ENCODE measurements at regions not wholly inside any gene's neighbourhood (a gene's known extent, or its start where the extent isn't known, plus 50 kb on each side); places are given as distances from the start of the nearest gene placed in this dataset.
"Not testable (repeated sequence)": the region's sequence is repeated elsewhere in the genome, so short reads cannot be mapped to it uniquely, and the experiment has no call there.

GRCh38 chr10:29815572-29815971 lies 180.8 kb upstream of the SVIL start:
- no peak for DNase-seq (ENCODE audit: low spot score)
- H3K27me3 ChIP-seq (ENCODE audit: control insufficient read depth in 3 of 3, insufficient read depth in 3 of 3, low read depth in 1 of 3, low read length in 3 of 3) = peaks cover 0 to 7% (median 0%) of the 10 kb centered on the region in 3 experiments
- no peak overlapping the region for H2AK5ac ChIP-seq (ENCODE audit: low read depth, low read length)
- no peak overlapping the region for H4K91ac ChIP-seq (ENCODE audit: low read depth, low read length, poor library complexity)
- H2BK15ac ChIP-seq (ENCODE audit: low read length) = no peak overlapping the region
- no peaks in the 10 kb centered on the region for H3K9me3 ChIP-seq (replicated peaks in 1 of 2; ENCODE audit: control insufficient read depth in 2 of 2, insufficient read depth in 1 of 2, low read depth in 1 of 2, low read length in 2 of 2)
- no peak overlapping the region for H3K27ac ChIP-seq (replicated peaks; ENCODE audit: low read length)
- no peak overlapping the region for H3K9ac ChIP-seq (ENCODE audit: low read depth, low read length, poor library complexity)
- WGBS, 2 donors (ENCODE audit: extremely low coverage in 2 of 2, insufficient read length in 2 of 2, insufficient replicate concordance in 1 of 2) = no CpG with 5 or more reads among the region's 2 CpGs
- H2BK12ac ChIP-seq (ENCODE audit: low read length) = no peak overlapping the region
- no peaks in the 10 kb centered on the region for H3K4me1 ChIP-seq (ENCODE audit: control insufficient read depth in 2 of 2, insufficient read depth in 1 of 2, low read depth in 1 of 2, low read length in 2 of 2)
- H2BK120ac ChIP-seq (ENCODE audit: low read depth, low read length) = no peak overlapping the region
- H3K79me1 ChIP-seq (ENCODE audit: low read depth, low read length) = no peaks in the 10 kb centered on the region
- no peak overlapping the region for H3K4me2 ChIP-seq (ENCODE audit: insufficient read depth, low read length, poor library complexity, severe bottlenecking)
- H3K14ac ChIP-seq (ENCODE audit: low read length) = no peak overlapping the region
- H3K36me3 ChIP-seq (replicated peaks in 1 of 2; ENCODE audit: control insufficient read depth in 2 of 2, insufficient read depth in 2 of 2, low read length in 2 of 2) = no peaks in the 10 kb centered on the region
- no peak overlapping the region for H3K18ac ChIP-seq (ENCODE audit: low read length)
- H3K4me3 ChIP-seq (ENCODE audit: low read length in 2 of 2) = no peak overlapping the region
- H3K23ac ChIP-seq (ENCODE audit: low read depth, low read length, poor library complexity) = no peak overlapping the region
- no peak overlapping the region for H3K4ac ChIP-seq (ENCODE audit: low read length)
- no peak overlapping the region for H4K8ac ChIP-seq (ENCODE audit: low read depth, low read length)
- no peak overlapping the region for H2AFZ ChIP-seq (ENCODE audit: low read length)
- no peak overlapping the region for H2BK5ac ChIP-seq (ENCODE audit: low read length)

GRCh38 chr10:29811751-29812427 lies 177.1 kb upstream of the SVIL start:
- no CpG with 5 or more reads among the region's 5 CpGs for whole genome bisulfite sequencing, 2 donors (ENCODE audit: extremely low coverage in 2 of 2, insufficient read length in 2 of 2, insufficient replicate concordance in 1 of 2)
- no peak overlapping the region for H3K27ac ChIP-seq (replicated peaks; ENCODE audit: low read length)
- no peak overlapping the region for H2BK120ac ChIP-seq (ENCODE audit: low read depth, low read length)
- no peak overlapping the region for H4K91ac ChIP-seq (ENCODE audit: low read depth, low read length, poor library complexity)
- H3K4ac ChIP-seq (ENCODE audit: low read length) = no peak overlapping the region
- DNase-seq (ENCODE audit: low spot score) = no peak
- no peak overlapping the region for H2AK5ac ChIP-seq (ENCODE audit: low read depth, low read length)
- no peak overlapping the region for H3K4me2 ChIP-seq (ENCODE audit: insufficient read depth, low read length, poor library complexity, severe bottlenecking)
- no peak overlapping the region for H3K4me3 ChIP-seq (ENCODE audit: low read length in 2 of 2)
- H3K18ac ChIP-seq (ENCODE audit: low read length) = no peak overlapping the region
- H3K9me3 ChIP-seq (replicated peaks in 1 of 2; ENCODE audit: control insufficient read depth in 2 of 2, insufficient read depth in 1 of 2, low read depth in 1 of 2, low read length in 2 of 2) = no peaks in the 10 kb centered on the region
- no peaks in the 10 kb centered on the region for H3K36me3 ChIP-seq (replicated peaks in 1 of 2; ENCODE audit: control insufficient read depth in 2 of 2, insufficient read depth in 2 of 2, low read length in 2 of 2)
- no peaks in the 10 kb centered on the region for H3K4me1 ChIP-seq (ENCODE audit: control insufficient read depth in 2 of 2, insufficient read depth in 1 of 2, low read depth in 1 of 2, low read length in 2 of 2)
- H3K23ac ChIP-seq (ENCODE audit: low read depth, low read length, poor library complexity) = no peak overlapping the region
- no peak overlapping the region for H3K9ac ChIP-seq (ENCODE audit: low read depth, low read length, poor library complexity)
- no peak overlapping the region for H2AFZ ChIP-seq (ENCODE audit: low read length)
- H2BK15ac ChIP-seq (ENCODE audit: low read length) = no peak overlapping the region
- no peak overlapping the region for H4K8ac ChIP-seq (ENCODE audit: low read depth, low read length)
- H2BK5ac ChIP-seq (ENCODE audit: low read length) = no peak overlapping the region
- peaks cover 0 to 7% (median 0%) of the 10 kb centered on the region in 3 experiments for H3K27me3 ChIP-seq (ENCODE audit: control insufficient read depth in 3 of 3, insufficient read depth in 3 of 3, low read depth in 1 of 3, low read length in 3 of 3)
- H3K14ac ChIP-seq (ENCODE audit: low read length) = no peak overlapping the region
- no peak overlapping the region for H2BK12ac ChIP-seq (ENCODE audit: low read length)
- no peaks in the 10 kb centered on the region for H3K79me1 ChIP-seq (ENCODE audit: low read depth, low read length)

GRCh38 chr10:29810816-29811215 lies 176.0 kb upstream of the SVIL start:
- no peak for DNase-seq (ENCODE audit: low spot score)
- no peak overlapping the region for H3K4me3 ChIP-seq (ENCODE audit: low read length in 2 of 2)

GRCh38 chr10:29810231-29810630 lies 175.5 kb upstream of the SVIL start:
- not testable (repeated sequence) for H3K4me2 ChIP-seq (ENCODE audit: insufficient read depth, low read length, poor library complexity, severe bottlenecking); H3K4ac ChIP-seq (ENCODE audit: low read length); H2BK120ac ChIP-seq (ENCODE audit: low read depth, low read length); H3K27me3 ChIP-seq (ENCODE audit: control insufficient read depth in 3 of 3, insufficient read depth in 3 of 3, low read depth in 1 of 3, low read length in 3 of 3); H3K79me1 ChIP-seq (ENCODE audit: low read depth, low read length); H2BK12ac ChIP-seq (ENCODE audit: low read length); H3K36me3 ChIP-seq (replicated peaks in 1 of 2; ENCODE audit: control insufficient read depth in 2 of 2, insufficient read depth in 2 of 2, low read length in 2 of 2); H4K91ac ChIP-seq (ENCODE audit: low read depth, low read length, poor library complexity); H2AK5ac ChIP-seq (ENCODE audit: low read depth, low read length); H2BK15ac ChIP-seq (ENCODE audit: low read length); H3K18ac ChIP-seq (ENCODE audit: low read length); H3K9ac ChIP-seq (ENCODE audit: low read depth, low read length, poor library complexity); H3K4me1 ChIP-seq (ENCODE audit: control insufficient read depth in 2 of 2, insufficient read depth in 1 of 2, low read depth in 1 of 2, low read length in 2 of 2); DNase-seq (ENCODE audit: low spot score); H3K9me3 ChIP-seq (replicated peaks in 1 of 2; ENCODE audit: control insufficient read depth in 2 of 2, insufficient read depth in 1 of 2, low read depth in 1 of 2, low read length in 2 of 2); H4K8ac ChIP-seq (ENCODE audit: low read depth, low read length); H3K23ac ChIP-seq (ENCODE audit: low read depth, low read length, poor library complexity); H2BK5ac ChIP-seq (ENCODE audit: low read length); H2AFZ ChIP-seq (ENCODE audit: low read length); H3K4me3 ChIP-seq (ENCODE audit: low read length in 2 of 2); H3K27ac ChIP-seq (replicated peaks; ENCODE audit: low read length); H3K14ac ChIP-seq (ENCODE audit: low read length)
- no CpG with 5 or more reads among the region's 3 CpGs for WGBS, 2 donors (ENCODE audit: extremely low coverage in 2 of 2, insufficient read length in 2 of 2, insufficient replicate concordance in 1 of 2)

More at GRCh38 chr10:29810816-29811215, 176.0 kb upstream of the SVIL start:
- no peak overlapping the region for H4K91ac ChIP-seq (ENCODE audit: low read depth, low read length, poor library complexity)
- no peaks in the 10 kb centered on the region for H3K79me1 ChIP-seq (ENCODE audit: low read depth, low read length)
- no peak overlapping the region for H3K18ac ChIP-seq (ENCODE audit: low read length)
- no peak overlapping the region for H3K9ac ChIP-seq (ENCODE audit: low read depth, low read length, poor library complexity)
- H3K4ac ChIP-seq (ENCODE audit: low read length) = no peak overlapping the region
- H3K23ac ChIP-seq (ENCODE audit: low read depth, low read length, poor library complexity) = no peak overlapping the region
- H3K4me2 ChIP-seq (ENCODE audit: insufficient read depth, low read length, poor library complexity, severe bottlenecking) = no peak overlapping the region
- no peaks in the 10 kb centered on the region for H3K9me3 ChIP-seq (replicated peaks in 1 of 2; ENCODE audit: control insufficient read depth in 2 of 2, insufficient read depth in 1 of 2, low read depth in 1 of 2, low read length in 2 of 2)
- H3K27ac ChIP-seq (replicated peaks; ENCODE audit: low read length) = no peak overlapping the region
- no CpG with 5 or more reads among the region's 2 CpGs for WGBS, 2 donors (ENCODE audit: extremely low coverage in 2 of 2, insufficient read length in 2 of 2, insufficient replicate concordance in 1 of 2)
- no peak overlapping the region for H2BK15ac ChIP-seq (ENCODE audit: low read length)
- no peak overlapping the region for H3K14ac ChIP-seq (ENCODE audit: low read length)
- H3K27me3 ChIP-seq (ENCODE audit: control insufficient read depth in 3 of 3, insufficient read depth in 3 of 3, low read depth in 1 of 3, low read length in 3 of 3) = peaks cover 0 to 7% (median 0%) of the 10 kb centered on the region in 3 experiments
- no peak overlapping the region for H4K8ac ChIP-seq (ENCODE audit: low read depth, low read length)
- no peak overlapping the region for H2AFZ ChIP-seq (ENCODE audit: low read length)
- no peak overlapping the region for H2BK12ac ChIP-seq (ENCODE audit: low read length)
- H2BK120ac ChIP-seq (ENCODE audit: low read depth, low read length) = no peak overlapping the region
- no peaks in the 10 kb centered on the region for H3K36me3 ChIP-seq (replicated peaks in 1 of 2; ENCODE audit: control insufficient read depth in 2 of 2, insufficient read depth in 2 of 2, low read length in 2 of 2)
- no peak overlapping the region for H2AK5ac ChIP-seq (ENCODE audit: low read depth, low read length)
- H2BK5ac ChIP-seq (ENCODE audit: low read length) = no peak overlapping the region
- no peaks in the 10 kb centered on the region for H3K4me1 ChIP-seq (ENCODE audit: control insufficient read depth in 2 of 2, insufficient read depth in 1 of 2, low read depth in 1 of 2, low read length in 2 of 2)

All from neuronal stem cell (in vitro differentiated cells).